Hematopoietic multipotent progenitor cell treated with erythropoietin and hydrocortisone succinate and interleukin-3 and kit ligand, for 4 days (in vitro differentiated cells): ENCODE measurements at regions not wholly inside any gene's neighbourhood (a gene's known extent, or its start where the extent isn't known, plus 50 kb on each side); places are given as distances from the start of the nearest gene placed in this dataset.

Source experiments
- DNase-seq: peaks from one replicate; pipeline ENCODE4 v3.0.0-alpha.2; 2015

DNA sequence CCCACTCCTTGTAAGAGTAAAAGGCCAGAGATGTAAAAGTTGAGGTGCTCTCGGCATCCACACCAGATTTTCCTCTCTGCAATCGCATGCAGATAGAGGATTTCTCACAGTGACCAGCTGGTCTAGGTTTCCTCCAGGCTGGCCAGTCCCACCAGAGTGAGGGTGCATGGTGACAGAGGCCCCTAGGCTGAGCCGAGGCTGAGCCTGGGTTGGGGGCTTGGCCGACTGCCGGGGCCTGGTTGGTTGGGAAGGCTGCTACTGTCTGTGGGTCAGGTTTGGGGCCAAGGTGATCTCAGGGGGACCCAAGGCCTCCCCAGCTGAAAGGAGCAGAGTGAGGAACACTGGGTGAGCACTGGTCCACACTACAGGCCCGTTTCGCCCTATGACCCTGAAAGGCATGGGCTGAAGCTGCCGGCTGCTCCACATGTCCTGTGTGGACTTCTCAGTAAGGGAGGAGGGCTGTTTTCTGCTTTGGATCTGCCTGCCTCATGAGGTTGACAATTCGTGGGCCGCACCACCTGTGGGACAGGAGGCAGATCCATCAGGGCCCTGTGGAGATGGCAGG, 400.8 kb upstream of the IRX4 start:
- DNase-seq, result no peak

GRCh38 chr5:2282893-2283292, 400.2 kb upstream of the IRX4 start:
- DNase-seq, result no peak

GRCh38 chr5:2282034-2282690, 399.4 kb upstream of the IRX4 start:
- DNase-seq, result no peak

DNA sequence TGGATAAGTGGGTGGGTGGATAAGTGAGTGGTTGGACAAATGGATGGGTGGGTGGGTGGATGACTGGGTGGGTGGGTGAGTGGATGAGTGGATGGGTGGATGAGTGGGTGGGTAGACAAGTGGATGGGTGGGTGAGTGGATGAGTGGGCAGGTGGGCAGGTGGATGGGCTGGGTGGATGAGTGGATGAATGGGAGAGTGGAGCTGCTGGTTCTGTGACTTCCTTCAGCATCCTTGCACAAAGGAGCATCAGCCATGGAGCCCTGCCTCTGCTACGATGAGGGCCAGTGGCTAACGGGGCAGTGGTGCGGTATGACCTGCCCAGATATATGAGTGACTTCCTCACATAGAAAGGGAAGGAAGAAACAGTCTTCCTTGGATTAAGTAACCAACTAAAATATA, 398.7 kb upstream of the IRX4 start:
- DNase-seq, result no peak

GRCh38 chr5:2280318-2280717, 397.6 kb upstream of the IRX4 start:
- no peak for DNase-seq

- DNase-seq, result no peak
Measured at GRCh38 chr5:2278825-2279456, 396.2 kb upstream of the IRX4 start.

- no peak for DNase-seq
Measured at GRCh38 chr5:2277886-2278285, 395.2 kb upstream of the IRX4 start.

DNA sequence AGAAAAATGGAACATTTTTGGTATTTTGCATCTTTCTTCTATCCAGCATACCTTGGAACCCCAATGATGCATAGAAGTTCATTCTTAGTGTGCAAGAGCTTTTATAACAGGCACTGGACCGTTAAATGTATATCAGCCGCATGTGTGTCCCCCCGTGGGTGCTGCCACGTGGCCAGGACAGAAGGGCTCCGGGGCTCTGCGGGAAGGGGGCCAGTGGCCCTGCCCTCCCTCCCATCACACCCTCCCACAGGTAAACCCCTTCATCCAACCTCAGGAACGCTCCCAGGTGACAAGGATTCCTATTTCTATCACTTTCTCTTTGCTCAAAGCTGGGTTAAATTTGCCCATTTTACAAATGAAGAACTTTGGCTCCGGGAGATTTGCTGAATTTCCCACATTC, 393.4 kb upstream of the IRX4 start:
- DNase-seq, result no peak

GRCh38 chr5:2272755-2273154, 390.0 kb upstream of the IRX4 start:
- no peak for DNase-seq

GRCh38 chr5:2272039-2272438, 389.3 kb upstream of the IRX4 start:
- no peak for DNase-seq

GRCh38 chr5:2271316-2271715, 388.6 kb upstream of the IRX4 start:
- DNase-seq, result no peak

GRCh38 chr5:2270467-2270866, 387.7 kb upstream of the IRX4 start:
- no peak for DNase-seq

- DNase-seq, result no peak
Measured at GRCh38 chr5:2269656-2270055, 386.9 kb upstream of the IRX4 start.

DNA sequence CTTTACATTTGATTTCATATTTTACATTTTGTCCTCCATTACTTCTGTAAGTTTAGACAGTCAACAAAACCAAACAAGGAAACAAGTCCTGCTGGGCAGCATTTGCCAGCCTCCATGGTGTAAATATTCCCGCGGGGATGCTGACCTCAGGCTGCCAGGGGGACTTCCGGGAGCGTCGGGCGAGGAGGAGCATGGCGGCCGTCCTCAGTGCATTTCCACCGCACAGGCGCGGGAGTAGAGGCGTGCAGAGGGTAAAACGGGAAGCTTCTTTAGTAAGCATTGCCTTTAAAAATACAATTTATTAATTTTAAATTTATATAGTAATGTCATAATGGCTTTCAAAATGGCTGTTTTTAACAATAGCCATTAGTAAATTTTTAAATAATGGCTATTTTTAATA, 385.3 kb upstream of the IRX4 start:
- DNase-seq, result no peak

DNA sequence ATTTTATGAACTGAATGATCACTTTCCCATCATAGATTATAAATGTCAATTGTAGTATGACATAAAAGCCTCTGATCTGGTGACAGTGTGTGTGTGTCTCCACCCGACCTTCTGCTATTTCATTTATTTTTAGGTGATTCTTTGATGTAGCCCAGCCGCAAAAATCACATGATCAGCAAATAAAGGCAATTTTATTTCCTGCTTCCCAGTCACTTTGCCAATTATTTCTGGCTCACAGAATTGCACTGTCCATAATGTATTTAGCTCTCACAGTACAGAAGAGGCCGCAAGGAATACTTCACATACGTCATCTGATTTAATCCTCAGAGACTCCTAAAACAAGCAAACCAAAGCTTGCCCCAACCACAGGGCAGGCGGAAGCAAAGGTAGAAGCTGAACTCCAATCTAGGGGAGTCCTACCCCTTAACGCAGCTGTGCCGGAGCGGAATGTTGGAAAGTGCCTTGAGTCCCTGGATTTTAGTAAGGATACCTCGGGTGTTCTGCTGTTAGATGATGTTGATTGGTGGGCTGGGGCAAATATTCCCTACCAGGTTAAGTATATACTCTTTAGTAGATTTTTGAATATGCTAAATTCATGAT, 384.0 kb upstream of the IRX4 start:
- DNase-seq, result no peak

DNA sequence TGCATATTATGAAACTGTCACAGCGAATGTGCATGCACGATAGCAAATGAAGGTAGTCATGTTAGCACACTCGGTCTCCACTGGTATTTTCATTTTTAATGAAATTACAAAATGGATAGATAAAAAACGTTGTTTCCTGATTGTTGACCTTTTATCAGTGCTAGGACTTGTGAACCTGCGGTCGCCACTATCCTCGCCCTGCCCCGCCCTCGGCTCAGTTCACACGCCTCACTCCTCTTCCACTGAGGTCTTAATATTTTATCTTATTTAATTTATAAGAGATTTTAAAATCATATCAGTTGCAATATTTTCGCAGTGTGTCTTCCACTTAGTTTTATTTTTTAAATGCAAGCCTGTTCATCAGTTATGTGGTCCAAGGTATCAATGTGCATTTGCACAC, 382.6 kb upstream of the IRX4 start:
- no peak for DNase-seq

DNA sequence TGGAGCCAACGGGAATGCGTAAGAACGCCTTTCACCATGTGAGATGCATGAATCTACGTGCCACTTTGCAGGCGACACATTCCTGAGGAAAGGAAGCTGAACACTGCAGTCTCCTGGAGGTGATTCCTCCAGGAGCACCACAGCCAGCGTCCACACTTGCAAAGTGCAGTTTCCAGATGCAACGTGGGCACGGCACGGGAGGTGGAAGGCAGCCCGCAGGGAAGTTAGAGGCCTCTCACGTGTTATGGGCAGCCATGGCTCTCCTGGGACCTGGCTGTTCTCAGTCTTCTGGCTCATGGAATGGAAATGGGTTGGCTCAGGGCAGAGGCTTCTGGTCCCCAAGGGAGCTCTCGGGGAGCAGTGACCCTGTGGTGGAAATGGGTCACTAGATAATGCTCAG, 381.0 kb upstream of the IRX4 start:
- no peak for DNase-seq

DNA sequence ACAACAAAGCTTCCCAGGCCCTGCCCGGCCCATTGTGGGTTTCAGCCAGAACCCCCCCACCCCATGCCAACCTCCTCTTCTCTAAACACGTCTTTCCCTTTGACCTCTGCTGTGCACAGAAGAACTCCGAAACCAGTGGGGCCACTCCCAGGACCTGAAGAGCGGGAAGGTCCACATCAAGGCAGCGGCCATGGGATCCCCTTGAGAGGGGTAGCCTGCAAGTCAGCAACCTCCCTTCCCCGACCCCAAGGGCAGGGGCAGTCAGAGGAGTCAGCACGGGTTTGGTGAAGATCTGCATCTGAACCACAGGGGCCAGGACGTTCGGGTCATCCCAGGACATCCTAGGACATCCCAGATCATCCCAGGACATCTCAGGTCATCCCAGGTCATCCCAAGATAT, 379.9 kb upstream of the IRX4 start:
- no peak for DNase-seq

GRCh38 chr5:2261004-2261703, 378.4 kb upstream of the IRX4 start:
- no peak for DNase-seq

GRCh38 chr5:2260211-2261003, 377.7 kb upstream of the IRX4 start:
- no peak for DNase-seq

DNA sequence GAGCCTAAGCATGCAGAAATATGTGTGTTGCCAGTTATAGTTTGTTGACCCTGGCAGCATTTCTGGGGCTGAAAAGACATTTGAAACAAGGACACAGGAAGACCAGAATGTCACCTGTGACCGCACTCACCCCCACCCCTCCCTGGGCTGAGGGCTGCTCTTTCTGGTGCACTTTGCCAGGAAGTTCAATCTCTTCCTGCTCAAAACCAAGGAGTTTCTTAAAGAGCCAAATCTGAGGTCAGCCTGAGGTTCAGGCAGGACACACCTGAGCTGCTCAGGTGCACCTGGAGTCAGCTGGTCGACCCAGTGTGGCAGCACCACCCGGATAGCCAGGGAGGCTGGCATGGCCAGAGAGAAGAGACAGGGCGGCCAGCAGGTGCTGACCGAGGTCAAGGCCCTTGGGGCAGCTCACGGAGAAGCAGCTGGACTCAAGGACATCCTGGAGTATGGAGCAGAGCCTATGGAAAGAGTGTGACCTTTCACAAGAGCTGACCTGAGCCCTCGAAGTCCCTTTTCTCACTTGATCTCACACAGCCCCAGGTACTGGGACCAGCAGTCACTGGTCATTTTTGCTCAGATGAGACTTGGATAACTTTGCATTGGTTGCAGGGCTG, 376.9 kb upstream of the IRX4 start:
- DNase-seq, result no peak

DNA sequence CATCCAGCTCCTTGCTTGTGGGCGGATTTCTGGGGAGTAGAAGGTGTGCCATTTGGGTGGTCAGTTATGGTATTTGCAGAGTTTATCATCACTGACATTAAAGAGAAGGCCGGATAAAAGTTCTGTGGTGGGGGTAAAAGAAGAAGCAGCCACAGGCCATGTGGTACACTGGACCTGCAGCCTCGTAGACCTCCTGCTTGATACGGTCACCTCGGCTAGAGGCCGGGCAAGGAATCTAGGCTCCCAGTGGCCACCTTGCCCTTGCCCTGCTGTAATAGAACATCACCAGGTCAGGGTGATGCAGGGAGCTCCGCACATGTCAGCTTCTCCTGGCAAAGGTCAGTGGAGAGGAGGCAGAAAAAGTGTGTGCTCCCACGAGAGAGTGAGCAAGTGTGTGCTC, 376.1 kb upstream of the IRX4 start:
- DNase-seq, result no peak
